ENCODE measurements at regions not wholly inside any gene's neighbourhood (a gene's known extent, or its start where the extent isn't known, plus 50 kb on each side); places are given as distances from the start of the nearest gene placed in this dataset.

GRCh38 chr13:34210341-34210740 is 392.4 kb downstream of the RFC3 start:
- TF ChIP-seq CTCF (IDR thresholded peaks at IDR 0.05 in 8 of 11, conservative IDR thresholded peaks at IDR 0.05 in 3 of 11) (no peak), POLR2AphosphoS5 (IDR thresholded peaks at IDR 0.05) (no peak)

Measured in spleen (tissue), 7 donors.